ENCODE measurements at regions not wholly inside any gene's neighbourhood (a gene's known extent, or its start where the extent isn't known, plus 50 kb on each side); places are given as distances from the start of the nearest gene placed in this dataset.
"Not testable (repeated sequence)": the region's sequence is repeated elsewhere in the genome, so short reads cannot be mapped to it uniquely, and the experiment has no call there.

- TF ChIP-seq PAX8 (CRISPR knock-in tag; IDR thresholded peaks at IDR 0.05; ENCODE audit: borderline replicate concordance); BCLAF1 (IDR thresholded peaks at IDR 0.05); ZNF383 (CRISPR knock-in tag; IDR thresholded peaks at IDR 0.05; ENCODE audit: borderline replicate concordance); MED8 (CRISPR knock-in tag; IDR thresholded peaks at IDR 0.05; ENCODE audit: insufficient replicate concordance): not testable (repeated sequence)
- TF ChIP-seq, protein P1, sequence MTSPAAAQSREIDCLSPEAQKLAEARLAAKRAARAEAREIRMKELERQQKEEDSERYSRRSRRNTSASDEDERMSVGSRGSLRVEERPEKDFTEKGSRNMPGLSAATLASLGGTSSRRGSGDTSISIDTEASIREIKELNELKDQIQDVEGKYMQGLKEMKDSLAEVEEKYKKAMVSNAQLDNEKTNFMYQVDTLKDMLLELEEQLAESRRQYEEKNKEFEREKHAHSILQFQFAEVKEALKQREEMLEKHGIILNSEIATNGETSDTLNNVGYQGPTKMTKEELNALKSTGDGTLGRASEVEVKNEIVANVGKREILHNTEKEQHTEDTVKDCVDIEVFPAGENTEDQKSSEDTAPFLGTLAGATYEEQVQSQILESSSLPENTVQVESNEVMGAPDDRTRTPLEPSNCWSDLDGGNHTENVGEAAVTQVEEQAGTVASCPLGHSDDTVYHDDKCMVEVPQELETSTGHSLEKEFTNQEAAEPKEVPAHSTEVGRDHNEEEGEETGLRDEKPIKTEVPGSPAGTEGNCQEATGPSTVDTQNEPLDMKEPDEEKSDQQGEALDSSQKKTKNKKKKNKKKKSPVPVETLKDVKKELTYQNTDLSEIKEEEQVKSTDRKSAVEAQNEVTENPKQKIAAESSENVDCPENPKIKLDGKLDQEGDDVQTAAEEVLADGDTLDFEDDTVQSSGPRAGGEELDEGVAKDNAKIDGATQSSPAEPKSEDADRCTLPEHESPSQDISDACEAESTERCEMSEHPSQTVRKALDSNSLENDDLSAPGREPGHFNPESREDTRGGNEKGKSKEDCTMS (CRISPR knock-in tag; conservative IDR thresholded peaks at IDR 0.05), result not testable (repeated sequence)
Measured at GRCh38 chr7:91440198-91440597, 176.0 kb downstream of the FZD1 start.

All from HepG2 (cell line).